ENCODE measurements at regions not wholly inside any gene's neighbourhood (a gene's known extent, or its start where the extent isn't known, plus 50 kb on each side); places are given as distances from the start of the nearest gene placed in this dataset.

GRCh38 chr19:42662712-42663111 lies 68.0 kb upstream of the CEACAM8 start:
- in situ Hi-C loops (cut with HindIII; ENCODE audit: low pct_unique_long_range_greater_than_20kb, low sequenced_read_pairs), result no loop called here
- no peak for DNase-seq (ENCODE audit: low read depth, low spot score)

- in situ Hi-C loops (cut with HindIII; ENCODE audit: low pct_unique_long_range_greater_than_20kb, low sequenced_read_pairs), result no loop called here
- no peak for DNase-seq (ENCODE audit: low read depth, low spot score)
Observed at GRCh38 chr19:42660353-42660752, 65.6 kb upstream of the CEACAM8 start.

GRCh38 chr19:42658076-42658475 lies 63.4 kb upstream of the CEACAM8 start:
- in situ Hi-C loops (cut with HindIII; ENCODE audit: low pct_unique_long_range_greater_than_20kb, low sequenced_read_pairs), result no loop called here
- DNase-seq (ENCODE audit: low read depth, low spot score), result no peak

GRCh38 chr19:42657556-42657955 lies 62.8 kb upstream of the CEACAM8 start:
- in situ Hi-C loops (cut with HindIII; ENCODE audit: low pct_unique_long_range_greater_than_20kb, low sequenced_read_pairs), result no loop called here
- no peak for DNase-seq (ENCODE audit: low read depth, low spot score)

- in situ Hi-C loops (cut with HindIII; ENCODE audit: low pct_unique_long_range_greater_than_20kb, low sequenced_read_pairs), result no loop called here
- peak; percentile 15 for DNase-seq (ENCODE audit: low read depth, low spot score)
Observed at GRCh38 chr19:42655748-42656147, 61.0 kb upstream of the CEACAM8 start.

DNA sequence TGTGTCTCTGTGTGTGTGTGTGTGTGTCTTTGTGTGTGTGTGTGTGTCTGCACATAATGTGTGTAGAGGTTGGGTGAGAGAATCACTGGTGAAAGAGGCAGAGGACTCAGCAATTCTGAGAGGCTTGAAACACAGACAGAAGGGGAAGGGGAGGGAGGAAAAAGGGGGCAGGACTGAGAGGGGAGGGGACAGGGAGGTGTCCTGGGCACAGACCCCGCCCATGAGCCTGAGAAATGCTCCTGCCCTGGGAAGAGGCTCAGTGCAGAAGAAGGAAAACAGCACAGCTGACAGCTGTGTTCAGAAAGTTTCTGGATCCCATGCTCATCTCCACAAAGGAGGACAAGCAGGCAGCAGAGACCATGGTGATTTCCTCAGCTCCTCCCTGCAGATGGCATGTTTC lies 59.1 kb upstream of the CEACAM8 start:
- DNase-seq (ENCODE audit: low read depth, low spot score), result no peak
- in situ Hi-C loops (cut with HindIII; ENCODE audit: low pct_unique_long_range_greater_than_20kb, low sequenced_read_pairs), result no loop called here

DNA sequence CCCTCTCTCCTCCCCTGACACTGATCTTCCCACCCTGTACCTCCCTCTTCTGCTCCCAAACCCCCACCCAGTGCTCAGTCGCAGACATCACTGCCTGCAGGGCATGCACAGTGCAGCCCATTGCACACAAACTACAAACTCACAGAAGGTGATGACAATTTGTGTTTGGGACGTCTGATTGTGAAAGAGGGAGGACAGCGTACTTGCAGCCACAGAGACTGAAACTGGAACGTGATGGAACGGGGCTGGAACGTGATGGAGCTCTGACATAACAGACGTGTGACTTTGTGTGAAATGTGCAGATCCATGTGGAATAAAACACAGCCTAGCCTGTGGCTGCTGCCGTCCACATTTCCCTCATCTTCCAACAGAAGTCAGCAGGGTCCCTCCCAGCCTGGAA lies 57.3 kb upstream of the CEACAM8 start:
- no peak for DNase-seq (ENCODE audit: low read depth, low spot score)
- in situ Hi-C loops (cut with HindIII; ENCODE audit: low pct_unique_long_range_greater_than_20kb, low sequenced_read_pairs), result no loop called here

All from SK-MEL-5 (cell line).